C4-2B (cell line): ENCODE measurements at regions not wholly inside any gene's neighbourhood (a gene's known extent, or its start where the extent isn't known, plus 50 kb on each side); places are given as distances from the start of the nearest gene placed in this dataset.

Source experiments
- CTCF ChIP-seq: fragments of 450-650 bp; conservative IDR thresholded peaks from 2 replicates; pipeline ENCODE4 v1.5.1; 2017; ENCODE audit warnings: mild to moderate bottlenecking
- ZFX ChIP-seq: fragments of 450-650 bp; IDR thresholded peaks from 2 replicates; pipeline ENCODE4 v1.6.1; 2017

- TF ChIP-seq CTCF, result no peak
- no peak for TF ChIP-seq ZFX
Observed at GRCh38 chr9:13967438-13967837, 346.5 kb downstream of the NFIB start.
